D341Med (cell line): ENCODE measurements at regions not wholly inside any gene's neighbourhood (a gene's known extent, or its start where the extent isn't known, plus 50 kb on each side); places are given as distances from the start of the nearest gene placed in this dataset.

Source experiments
- DNase-seq: peaks from one replicate; pipeline ENCODE4 v3.0.0; 2012; ENCODE audit warnings: low spot score

GRCh38 chr15:46110755-46111154 is 475.9 kb downstream of the SQOR start:
- no peak for DNase-seq

GRCh38 chr15:46111730-46112129 is 476.9 kb downstream of the SQOR start:
- DNase-seq: no peak

GRCh38 chr15:46117071-46117470 is 482.2 kb downstream of the SQOR start:
- DNase-seq: no peak

GRCh38 chr15:46120713-46121112 is 485.9 kb downstream of the SQOR start:
- no peak for DNase-seq

- no peak for DNase-seq
These were observed 486.6 kb downstream of the SQOR start for GRCh38 chr15:46121441-46121840.

GRCh38 chr15:46126581-46126980 is 491.8 kb downstream of the SQOR start:
- DNase-seq: no peak

- DNase-seq: no peak
These were observed 492.6 kb downstream of the SQOR start for GRCh38 chr15:46127361-46127874.

- no peak for DNase-seq
These were observed 494.3 kb downstream of the SQOR start for GRCh38 chr15:46129145-46129544.

- peak; percentile 8 for DNase-seq
These were observed 497.0 kb downstream of the SQOR start for GRCh38 chr15:46131876-46132275.

- no peak for DNase-seq
These were observed 502.6 kb downstream of the SQOR start for GRCh38 chr15:46137443-46137842.

GRCh38 chr15:46146002-46146401 is 511.2 kb downstream of the SQOR start:
- no peak for DNase-seq

GRCh38 chr15:46146915-46147314 is 512.1 kb downstream of the SQOR start:
- no peak for DNase-seq

- DNase-seq: no peak
These were observed 517.0 kb downstream of the SQOR start for GRCh38 chr15:46151786-46152185.

GRCh38 chr15:46166750-46167149 is 531.9 kb downstream of the SQOR start:
- no peak for DNase-seq

- no peak for DNase-seq
These were observed 535.5 kb downstream of the SQOR start for GRCh38 chr15:46170326-46170725.

GRCh38 chr15:46174122-46174521 is 539.3 kb downstream of the SQOR start:
- DNase-seq: no peak

GRCh38 chr15:46177219-46177618 is 542.4 kb downstream of the SQOR start:
- no peak for DNase-seq

- no peak for DNase-seq
These were observed 543.3 kb downstream of the SQOR start for GRCh38 chr15:46178138-46178537.

GRCh38 chr15:46207341-46207740 is 572.5 kb downstream of the SQOR start:
- no peak for DNase-seq

GRCh38 chr15:46213551-46213950 is 578.7 kb downstream of the SQOR start:
- no peak for DNase-seq

GRCh38 chr15:46222826-46223225 is 588.0 kb downstream of the SQOR start:
- DNase-seq: no peak

GRCh38 chr15:46229263-46229662 is 594.4 kb downstream of the SQOR start:
- no peak for DNase-seq

- DNase-seq: no peak
These were observed 597.0 kb downstream of the SQOR start for GRCh38 chr15:46231786-46232185.

- no peak for DNase-seq
These were observed 597.6 kb downstream of the SQOR start for GRCh38 chr15:46232471-46232870.

GRCh38 chr15:46242935-46243334 is 608.1 kb downstream of the SQOR start:
- DNase-seq: no peak
